ENCODE measurements at regions not wholly inside any gene's neighbourhood (a gene's known extent, or its start where the extent isn't known, plus 50 kb on each side); places are given as distances from the start of the nearest gene placed in this dataset.

DNA sequence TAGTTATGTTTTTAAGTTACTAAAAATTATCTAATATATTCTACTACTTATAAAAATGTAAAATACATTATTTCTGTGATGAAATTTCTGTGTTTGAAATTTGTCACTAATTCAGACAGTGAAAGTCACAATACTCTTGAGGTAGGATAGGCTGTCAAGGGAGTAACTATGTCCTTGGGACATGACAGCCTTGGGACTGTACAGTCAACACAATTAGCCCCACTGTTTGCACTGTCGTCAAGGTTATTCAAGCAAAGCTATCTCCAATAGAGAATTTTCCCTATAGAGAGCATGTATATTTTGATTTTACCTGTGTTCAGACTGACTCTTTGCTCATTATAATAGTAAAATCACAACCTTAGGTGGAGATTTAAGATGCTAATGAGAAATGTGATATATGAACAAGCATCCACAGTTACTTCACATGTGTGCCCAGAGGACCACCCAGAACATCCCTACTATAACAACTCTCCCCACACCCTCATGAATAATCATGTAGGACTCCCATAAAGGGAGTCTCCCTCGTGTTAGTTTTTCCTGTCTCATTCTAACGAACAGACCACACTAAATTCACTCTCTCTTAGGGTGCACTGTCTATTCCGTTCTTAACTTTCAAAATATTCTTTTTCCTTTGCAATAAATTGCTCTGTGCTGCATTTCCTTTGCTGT lies 1476.3 kb upstream of the CADM2 start:
- TF ChIP-seq, protein P1, sequence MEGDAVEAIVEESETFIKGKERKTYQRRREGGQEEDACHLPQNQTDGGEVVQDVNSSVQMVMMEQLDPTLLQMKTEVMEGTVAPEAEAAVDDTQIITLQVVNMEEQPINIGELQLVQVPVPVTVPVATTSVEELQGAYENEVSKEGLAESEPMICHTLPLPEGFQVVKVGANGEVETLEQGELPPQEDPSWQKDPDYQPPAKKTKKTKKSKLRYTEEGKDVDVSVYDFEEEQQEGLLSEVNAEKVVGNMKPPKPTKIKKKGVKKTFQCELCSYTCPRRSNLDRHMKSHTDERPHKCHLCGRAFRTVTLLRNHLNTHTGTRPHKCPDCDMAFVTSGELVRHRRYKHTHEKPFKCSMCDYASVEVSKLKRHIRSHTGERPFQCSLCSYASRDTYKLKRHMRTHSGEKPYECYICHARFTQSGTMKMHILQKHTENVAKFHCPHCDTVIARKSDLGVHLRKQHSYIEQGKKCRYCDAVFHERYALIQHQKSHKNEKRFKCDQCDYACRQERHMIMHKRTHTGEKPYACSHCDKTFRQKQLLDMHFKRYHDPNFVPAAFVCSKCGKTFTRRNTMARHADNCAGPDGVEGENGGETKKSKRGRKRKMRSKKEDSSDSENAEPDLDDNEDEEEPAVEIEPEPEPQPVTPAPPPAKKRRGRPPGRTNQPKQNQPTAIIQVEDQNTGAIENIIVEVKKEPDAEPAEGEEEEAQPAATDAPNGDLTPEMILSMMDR (IDR thresholded peaks at IDR 0.05): no peak
- no peak for TF ChIP-seq POLR2A (IDR thresholded peaks at IDR 0.05)

Measured in testis (tissue), 2 donors.